ENCODE measurements at regions not wholly inside any gene's neighbourhood (a gene's known extent, or its start where the extent isn't known, plus 50 kb on each side); places are given as distances from the start of the nearest gene placed in this dataset.
A peak's percentile ranks its signal among the peaks of the same experiment; 100 is the strongest.

GRCh38 chr10:44773565-44773964 is 137.6 kb upstream of the TMEM72 start:
- TF ChIP-seq CTCF (IDR thresholded peaks at IDR 0.05; ENCODE audit: low read depth, low read length) = no peak
- no peak for DNase-seq (ENCODE audit: low read depth in 2 of 2)
- H3K4me3 ChIP-seq (replicated peaks in 1 of 2; ENCODE audit: low read depth in 2 of 2, low read length in 2 of 2) = no peak overlapping the region

GRCh38 chr10:44774676-44775401 is 136.3 kb upstream of the TMEM72 start:
- TF ChIP-seq CTCF (IDR thresholded peaks at IDR 0.05; ENCODE audit: low read depth, low read length) = no peak
- peak in 1 of 2 donors; percentile 84 for DNase-seq (ENCODE audit: low read depth in 2 of 2)
- no peak overlapping the region for H3K4me3 ChIP-seq (replicated peaks in 1 of 2; ENCODE audit: low read depth in 2 of 2, low read length in 2 of 2)

GRCh38 chr10:44775402-44775741 is 135.8 kb upstream of the TMEM72 start:
- TF ChIP-seq CTCF (IDR thresholded peaks at IDR 0.05; ENCODE audit: low read depth, low read length) = no peak
- H3K4me3 ChIP-seq (replicated peaks in 1 of 2; ENCODE audit: low read depth in 2 of 2, low read length in 2 of 2) = no peak overlapping the region
- DNase-seq (ENCODE audit: low read depth in 2 of 2) = no peak

- no peak for DNase-seq (ENCODE audit: low read depth in 2 of 2)
- TF ChIP-seq CTCF (IDR thresholded peaks at IDR 0.05; ENCODE audit: low read depth, low read length) = no peak
These were observed 135.0 kb upstream of the TMEM72 start for GRCh38 chr10:44776181-44776580.

GRCh38 chr10:44779511-44779910 is 131.6 kb upstream of the TMEM72 start:
- no peak for TF ChIP-seq CTCF (IDR thresholded peaks at IDR 0.05; ENCODE audit: low read depth, low read length)
- DNase-seq (ENCODE audit: low read depth in 2 of 2) = no peak
- no peak overlapping the region for H3K4me3 ChIP-seq (replicated peaks in 1 of 2; ENCODE audit: low read depth in 2 of 2, low read length in 2 of 2)

More at GRCh38 chr10:44776181-44776580, 135.0 kb upstream of the TMEM72 start:
- H3K4me3 ChIP-seq (replicated peaks in 1 of 2; ENCODE audit: low read depth in 2 of 2, low read length in 2 of 2) = no peak overlapping the region

- TF ChIP-seq CTCF (IDR thresholded peaks at IDR 0.05; ENCODE audit: low read depth, low read length) = no peak
These were observed 130.7 kb upstream of the TMEM72 start for GRCh38 chr10:44780426-44780825.

GRCh38 chr10:44781131-44781530 is 130.0 kb upstream of the TMEM72 start:
- no peak for TF ChIP-seq CTCF (IDR thresholded peaks at IDR 0.05; ENCODE audit: low read depth, low read length)
- DNase-seq (ENCODE audit: low read depth in 2 of 2) = no peak
- no peak overlapping the region for H3K4me3 ChIP-seq (replicated peaks in 1 of 2; ENCODE audit: low read depth in 2 of 2, low read length in 2 of 2)

More at GRCh38 chr10:44780426-44780825, 130.7 kb upstream of the TMEM72 start:
- no peak overlapping the region for H3K4me3 ChIP-seq (replicated peaks in 1 of 2; ENCODE audit: low read depth in 2 of 2, low read length in 2 of 2)
- peak in 1 of 2 donors; percentile 64 for DNase-seq (ENCODE audit: low read depth in 2 of 2)
